Skin epidermis (tissue), 12 donors: ENCODE measurements at regions not wholly inside any gene's neighbourhood (a gene's known extent, or its start where the extent isn't known, plus 50 kb on each side); places are given as distances from the start of the nearest gene placed in this dataset.

Experiments
- H3K27ac ChIP-seq, 21 experiments: fragments of 200-600 bp; sonication (generic) in 11 of 21; one replicate each; pipeline ENCODE4 v1.5.0; 2020; ENCODE audit warnings: mild to moderate bottlenecking in 3 of 21, inconsistent platforms in 2 of 21, moderate library complexity in 2 of 21
- H3K4me3 ChIP-seq, 7 experiments: fragments of 200-600 bp; sonication (generic) in 2 of 7; one replicate each; pipeline ENCODE4 v1.5.0; 2020; ENCODE audit warnings: inconsistent platforms in 2 of 7, mild to moderate bottlenecking in 2 of 7, moderate library complexity in 1 of 7

DNA sequence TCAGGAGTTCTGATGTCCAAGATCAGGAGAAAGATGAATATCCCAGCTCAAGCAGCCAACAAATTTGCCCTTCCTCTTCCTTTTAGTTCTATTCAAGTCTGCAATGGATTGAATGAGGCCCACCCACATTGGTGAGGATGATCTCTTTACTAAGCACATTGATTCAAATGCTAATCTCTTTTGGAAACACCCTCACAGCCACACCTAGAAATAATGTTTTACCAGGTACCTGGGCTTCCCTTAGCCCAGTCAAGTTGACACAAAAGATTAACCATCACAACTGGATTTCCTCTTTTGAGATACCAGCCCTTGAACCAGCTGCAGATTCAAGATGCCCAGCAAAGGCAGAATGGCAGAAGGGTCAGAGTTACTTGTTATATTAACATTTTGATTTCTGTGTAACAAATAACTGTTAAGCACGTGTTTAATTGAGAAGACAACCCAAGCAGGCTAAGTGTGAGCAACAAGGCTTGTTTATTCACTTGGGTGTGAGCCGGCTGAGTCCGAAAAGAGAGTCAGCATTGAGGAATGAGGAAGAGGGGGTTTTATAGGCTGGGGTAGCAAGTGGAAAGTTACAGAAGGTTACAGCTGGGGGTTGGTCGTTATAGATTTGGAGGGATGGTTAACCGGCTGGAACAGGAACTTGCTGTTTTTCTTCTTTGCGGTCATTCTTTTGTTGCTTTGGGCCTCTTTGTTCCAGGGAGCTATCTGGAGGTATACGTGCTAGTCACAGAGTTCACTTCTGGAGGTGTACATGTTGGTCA, 180.3 kb downstream of the EMP1 start:
- Histone ChIP-seq H3K27ac (no peak overlapping the region), H3K4me3 (no peak overlapping the region)

DNA sequence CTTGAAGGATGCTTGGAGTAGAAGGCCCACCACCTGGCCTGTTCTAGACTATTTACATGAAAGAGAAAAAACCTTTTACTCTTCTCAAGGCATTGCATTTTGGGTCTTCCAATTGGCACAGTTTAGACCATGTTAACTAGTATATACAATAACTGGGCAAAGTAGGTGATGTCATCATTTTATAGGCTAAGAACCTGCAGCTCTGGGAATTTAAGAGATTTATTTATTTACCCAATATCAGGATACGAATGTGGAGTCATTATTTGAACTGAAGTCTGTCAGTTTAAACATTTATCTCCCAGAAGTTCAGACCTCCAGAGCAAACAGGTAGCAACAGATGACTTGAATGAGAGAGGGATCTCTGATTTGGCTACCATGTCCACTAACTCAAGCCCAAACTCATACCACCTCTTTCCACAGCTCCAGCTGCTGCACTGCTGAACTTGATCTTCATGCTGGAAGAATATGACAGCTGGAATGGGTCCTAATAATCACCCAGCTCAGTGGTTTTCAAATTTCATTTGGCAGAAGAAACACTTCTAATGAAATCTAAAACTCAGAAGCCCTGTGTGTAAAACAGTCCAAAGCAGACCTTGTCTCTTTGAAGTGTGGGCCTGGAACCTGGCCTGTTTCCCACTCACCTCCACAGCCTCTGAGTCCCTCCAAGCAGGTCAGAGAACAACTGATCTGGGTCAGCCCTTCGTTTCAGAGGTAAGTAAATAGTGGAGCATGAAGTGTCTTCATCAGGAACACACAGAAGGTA, 179.2 kb downstream of the EMP1 start:
- no peak overlapping the region for H3K4me3 ChIP-seq
- H3K27ac ChIP-seq: no peak overlapping the region

DNA sequence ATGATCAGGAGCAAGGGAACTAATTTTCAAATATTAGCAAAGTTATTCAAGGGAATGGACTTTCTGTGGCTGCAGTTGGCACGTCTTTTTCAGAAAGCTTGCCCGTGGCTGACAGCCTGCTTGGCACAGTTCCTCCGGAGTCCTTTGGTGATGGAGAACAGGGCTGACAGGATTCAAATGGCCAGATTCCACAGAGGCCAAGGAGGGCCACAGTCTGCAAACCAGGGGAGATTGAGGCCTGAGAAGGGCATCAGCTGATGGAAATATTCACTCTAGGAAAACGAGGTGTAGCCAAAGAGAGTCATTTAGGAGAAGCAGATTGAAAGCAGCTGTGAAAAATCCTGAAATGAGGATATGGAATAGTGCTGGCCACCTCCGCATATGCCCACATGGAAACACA, 178.3 kb downstream of the EMP1 start:
- Histone ChIP-seq H3K27ac (no peak overlapping the region), H3K4me3 (no peak overlapping the region)

DNA sequence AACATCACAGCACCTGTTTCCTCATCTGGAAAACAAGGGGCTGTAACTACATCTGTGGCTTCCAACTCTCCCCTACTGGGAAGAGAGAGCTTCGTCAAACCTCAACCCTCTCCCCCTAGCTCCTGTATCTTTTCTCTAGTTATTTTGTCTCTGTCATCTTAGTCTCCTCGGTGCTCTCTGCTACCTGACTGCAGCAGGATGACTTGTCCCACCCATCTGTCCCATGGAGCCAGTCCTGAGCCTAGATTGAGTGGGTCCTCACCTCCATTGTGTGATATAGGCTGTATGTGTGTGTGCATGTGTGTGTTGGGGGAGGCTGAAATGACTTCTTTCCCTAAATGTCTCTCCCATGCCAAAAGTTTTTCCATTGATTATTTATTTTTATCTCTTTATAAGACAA, 177.3 kb downstream of the EMP1 start:
- Histone ChIP-seq H3K4me3 (no peak overlapping the region), H3K27ac (no peak overlapping the region)

DNA sequence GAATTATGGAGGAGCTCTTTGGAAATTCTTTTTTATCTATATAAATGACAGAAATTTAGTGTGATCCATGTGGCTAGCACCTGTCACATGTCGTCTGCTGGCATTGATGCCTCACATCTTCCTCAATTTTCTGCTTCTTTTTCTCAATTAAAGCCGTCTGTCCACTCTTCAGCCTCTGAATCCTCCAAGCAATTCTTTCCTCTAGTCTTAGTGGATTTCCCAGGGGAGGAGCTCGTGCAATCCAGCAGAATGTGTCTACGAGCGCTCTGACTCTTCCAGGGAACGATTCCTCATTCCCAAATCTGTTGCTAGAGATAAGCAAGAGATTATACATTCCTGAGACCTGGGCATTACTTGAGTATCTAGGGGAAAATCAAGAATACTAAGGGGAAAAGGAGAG, 176.6 kb downstream of the EMP1 start:
- no peak overlapping the region for H3K4me3 ChIP-seq
- no peak overlapping the region for H3K27ac ChIP-seq

DNA sequence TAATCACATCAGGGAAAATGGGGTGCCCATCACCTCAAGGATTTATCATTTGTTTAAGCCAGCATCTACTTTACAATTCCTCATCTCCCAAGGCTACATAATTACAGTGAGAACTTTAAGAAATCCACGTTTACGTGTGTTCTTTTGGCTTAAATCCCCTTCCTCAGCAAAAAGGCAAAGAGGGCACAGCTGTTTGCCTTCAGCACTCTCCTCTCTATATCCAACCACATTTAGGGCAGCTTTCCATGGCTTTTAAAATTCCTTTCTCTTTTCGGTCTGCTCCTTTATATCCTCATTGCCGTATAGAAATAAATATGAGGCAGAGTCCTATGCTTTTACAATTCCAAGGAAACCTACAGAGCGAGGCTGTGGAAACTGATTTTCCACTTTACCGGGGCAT, 175.9 kb downstream of the EMP1 start:
- Histone ChIP-seq H3K4me3 (no peak overlapping the region), H3K27ac (no peak overlapping the region)

DNA sequence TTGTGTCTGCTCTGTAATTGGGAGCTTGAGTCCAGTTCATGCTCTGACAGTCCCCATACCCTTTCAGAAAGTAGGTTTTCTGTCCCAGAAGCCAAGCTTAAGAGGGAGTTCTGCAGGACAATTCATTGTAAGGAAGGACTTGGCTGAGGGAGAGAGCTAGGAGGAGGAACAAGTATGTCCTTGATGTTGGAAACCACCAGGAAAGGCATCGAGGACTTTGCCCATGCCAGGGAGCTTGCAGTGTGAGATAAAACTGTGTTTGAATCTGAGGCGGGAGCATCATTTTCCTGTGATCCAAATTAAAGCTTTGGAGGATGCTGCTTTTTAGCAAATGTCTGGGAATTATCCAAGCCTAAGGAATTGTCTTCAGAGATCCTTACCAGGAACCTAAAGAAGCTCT, 175.3 kb downstream of the EMP1 start:
- no peak overlapping the region for H3K4me3 ChIP-seq
- H3K27ac ChIP-seq: no peak overlapping the region

DNA sequence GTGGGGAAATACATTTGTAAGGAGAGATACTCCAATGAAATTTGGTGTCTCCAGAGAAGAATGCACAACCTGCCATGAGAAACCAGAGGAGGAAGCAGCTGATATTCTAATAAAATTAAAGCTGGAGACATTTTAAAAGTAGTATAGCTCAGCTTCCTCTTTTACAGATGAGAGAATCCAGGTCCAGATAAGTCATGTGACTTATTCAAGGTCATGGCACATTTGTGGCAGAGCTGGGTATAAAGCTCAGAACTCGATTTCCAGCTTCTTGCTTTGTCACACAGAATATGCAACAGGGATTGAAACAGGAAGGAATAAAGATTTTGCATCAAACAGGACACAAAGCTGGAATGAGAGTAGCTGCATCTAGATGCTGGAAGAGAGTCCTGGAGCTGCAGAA, 174.8 kb downstream of the EMP1 start:
- no peak overlapping the region for H3K27ac ChIP-seq
- H3K4me3 ChIP-seq: no peak overlapping the region

DNA sequence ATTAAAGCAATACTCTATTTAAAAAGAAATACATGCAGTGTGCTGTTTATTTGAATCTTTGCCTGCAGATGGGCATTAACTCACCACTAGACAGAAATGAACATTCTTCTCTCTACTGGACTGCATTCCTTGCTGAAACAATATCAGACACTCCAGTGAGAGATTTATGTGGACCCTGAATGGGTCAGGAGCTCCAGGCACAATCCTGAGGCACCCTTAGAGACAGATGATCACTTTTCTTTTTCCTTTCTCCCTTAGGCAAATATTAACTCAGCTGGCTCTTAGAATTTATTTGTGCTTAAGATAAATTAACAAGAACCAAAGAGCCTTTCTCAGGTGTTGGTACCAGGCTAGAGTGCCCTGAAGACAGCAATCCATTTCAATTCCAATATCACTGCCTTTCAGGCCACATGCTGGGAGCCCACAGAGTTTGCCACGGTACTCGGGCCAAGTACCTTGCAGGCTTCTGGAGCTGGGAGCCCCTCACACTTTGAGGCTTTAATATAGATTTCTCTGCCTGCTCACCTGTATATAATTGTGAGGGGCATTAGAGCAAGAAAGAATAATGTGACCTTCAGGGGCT, 173.0 kb downstream of the EMP1 start:
- no peak overlapping the region for H3K27ac ChIP-seq

DNA sequence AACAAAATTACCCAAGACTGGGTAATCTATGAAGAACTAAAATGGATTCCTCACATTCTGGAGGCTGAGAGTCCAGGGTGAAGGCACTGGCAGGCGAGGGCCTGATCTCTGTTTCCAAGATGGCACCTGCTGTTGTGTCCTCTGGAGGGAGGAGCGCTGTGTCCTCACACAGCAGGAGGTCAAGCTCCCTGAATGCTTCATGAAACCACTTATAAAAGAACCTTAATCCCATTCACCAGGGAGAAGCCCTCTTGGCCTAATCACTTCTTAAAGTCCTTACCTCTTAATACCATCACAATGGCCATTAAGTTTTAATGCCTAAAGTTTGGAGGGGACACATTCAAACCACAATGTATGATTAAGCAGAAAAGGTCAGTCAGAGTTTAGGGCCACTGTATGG, 172.4 kb downstream of the EMP1 start:
- Histone ChIP-seq H3K4me3 (no peak overlapping the region), H3K27ac (no peak overlapping the region)

More for the DNA sequence above, 173.0 kb downstream of the EMP1 start:
- no peak overlapping the region for H3K4me3 ChIP-seq

DNA sequence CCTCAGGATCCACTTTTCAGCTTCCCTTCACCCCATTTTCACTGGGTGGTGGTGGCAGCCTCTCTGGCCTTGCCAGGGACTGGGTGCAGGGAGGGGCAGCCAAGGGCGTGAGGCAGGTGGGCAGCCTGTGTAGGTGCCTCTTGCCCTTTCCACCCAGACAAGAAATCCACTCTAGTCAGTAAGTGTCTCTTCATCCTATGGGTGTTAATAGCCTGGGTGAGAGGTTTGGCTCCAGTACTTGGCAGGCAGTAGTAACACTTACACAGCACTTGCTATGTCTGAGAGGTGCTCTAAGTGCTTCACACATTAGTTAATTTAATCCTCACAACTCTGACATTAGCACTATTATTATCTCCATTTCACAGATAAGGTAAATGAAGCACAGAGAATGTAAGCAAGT, 171.9 kb downstream of the EMP1 start:
- no peak overlapping the region for H3K4me3 ChIP-seq
- no peak overlapping the region for H3K27ac ChIP-seq

DNA sequence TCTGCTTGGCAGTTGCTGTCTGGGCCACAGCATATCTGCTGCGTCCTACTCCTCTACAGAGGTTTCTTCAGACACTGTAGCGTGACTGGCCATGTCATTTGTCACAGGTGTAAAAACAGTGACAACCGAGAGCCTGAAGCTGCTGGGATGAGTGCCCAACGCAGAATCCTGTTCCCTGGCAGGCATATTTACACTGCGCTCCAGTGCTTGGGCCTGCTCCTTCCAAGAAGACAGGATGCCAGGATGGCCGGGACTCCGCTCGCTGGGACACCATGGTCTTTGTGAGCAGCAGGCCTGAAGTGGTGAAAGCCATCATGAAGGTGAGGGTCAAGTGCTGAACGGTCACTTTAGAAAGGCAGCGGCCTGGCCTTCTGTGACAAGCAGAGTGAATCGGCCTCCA, 171.4 kb downstream of the EMP1 start:
- H3K27ac ChIP-seq: no peak overlapping the region

DNA sequence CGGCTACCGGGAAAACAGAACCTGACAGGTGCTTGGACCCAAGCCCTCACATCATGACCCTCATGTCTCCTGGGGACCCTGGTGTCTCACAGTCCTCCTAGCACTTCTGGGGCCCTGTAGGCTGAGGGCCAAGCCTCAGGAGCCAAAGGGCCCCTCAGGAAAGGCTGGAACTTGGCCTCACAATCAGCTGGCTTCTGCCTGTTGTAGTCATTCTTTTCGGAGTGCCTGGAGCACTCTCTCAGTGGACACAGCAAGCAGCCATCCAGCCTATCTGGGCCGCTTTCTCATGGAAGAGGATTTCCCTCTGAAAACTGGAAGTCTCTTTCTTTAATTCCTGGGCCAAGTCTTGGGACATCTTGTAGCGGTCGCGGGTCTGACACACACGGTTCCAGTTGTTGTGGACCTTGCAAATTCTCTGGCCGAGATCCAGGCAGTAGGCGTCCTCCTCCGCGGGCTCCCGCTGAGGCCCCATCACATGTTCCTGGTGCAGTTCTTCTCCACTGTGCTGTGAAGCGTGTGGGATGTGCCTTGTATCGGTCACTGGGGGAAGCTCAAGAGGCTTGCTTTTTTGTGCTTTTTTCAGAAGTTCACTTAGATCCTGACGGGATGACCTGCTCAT, 169.3 kb downstream of the EMP1 start:
- H3K4me3 ChIP-seq: no peak overlapping the region
- H3K27ac ChIP-seq: no peak overlapping the region

More for the DNA sequence above, 171.4 kb downstream of the EMP1 start:
- no peak overlapping the region for H3K4me3 ChIP-seq

DNA sequence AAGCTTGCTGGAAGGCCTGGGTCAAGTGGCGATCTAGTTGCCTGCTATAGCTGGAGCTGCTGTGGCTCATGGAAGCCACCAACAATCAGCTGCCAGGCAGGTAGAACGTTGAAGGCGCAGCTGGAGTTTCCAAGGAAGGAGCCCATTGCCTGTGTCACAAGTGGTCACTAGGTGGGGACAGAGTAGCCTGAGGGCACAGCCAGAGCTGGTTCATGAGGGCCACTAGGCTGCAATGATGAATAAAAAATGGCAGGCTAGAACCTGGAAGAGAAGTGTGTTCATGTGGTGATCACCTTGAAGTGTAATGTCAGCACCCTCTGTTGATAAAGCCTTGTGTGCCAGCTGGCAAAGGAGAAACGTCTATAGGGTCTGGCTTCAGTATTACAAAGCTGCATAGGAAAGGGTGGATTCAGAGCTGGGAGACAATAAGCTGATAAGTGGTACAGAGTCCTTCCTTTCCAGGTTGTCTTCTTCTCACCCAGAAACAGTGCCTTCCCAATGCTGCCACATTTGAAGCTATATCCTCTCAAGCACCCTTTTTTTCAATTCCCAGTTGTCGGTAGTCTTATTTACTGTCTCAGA, 165.8 kb downstream of the EMP1 start:
- Histone ChIP-seq H3K27ac (no peak overlapping the region), H3K4me3 (no peak overlapping the region)

DNA sequence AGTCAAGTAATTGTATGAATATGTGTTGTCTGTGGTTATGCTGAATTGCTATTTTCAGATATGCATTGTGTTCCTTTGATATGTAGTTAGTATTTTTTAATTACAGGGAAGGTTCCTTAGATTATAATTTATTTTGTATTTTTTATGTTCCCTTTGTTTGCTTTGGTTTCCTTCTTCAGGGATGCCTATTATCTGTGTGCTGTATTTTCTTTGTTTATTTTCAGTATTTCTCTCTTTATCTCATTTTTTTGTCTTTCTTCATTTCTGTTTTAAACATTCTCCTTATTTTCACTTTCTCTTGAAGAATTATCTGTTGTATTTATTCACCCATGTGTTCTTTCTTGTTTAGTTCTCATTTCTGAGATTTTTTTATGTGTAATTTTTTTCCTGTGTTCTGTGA, 163.1 kb downstream of the EMP1 start:
- H3K4me3 ChIP-seq: no peak overlapping the region
- no peak overlapping the region for H3K27ac ChIP-seq

DNA sequence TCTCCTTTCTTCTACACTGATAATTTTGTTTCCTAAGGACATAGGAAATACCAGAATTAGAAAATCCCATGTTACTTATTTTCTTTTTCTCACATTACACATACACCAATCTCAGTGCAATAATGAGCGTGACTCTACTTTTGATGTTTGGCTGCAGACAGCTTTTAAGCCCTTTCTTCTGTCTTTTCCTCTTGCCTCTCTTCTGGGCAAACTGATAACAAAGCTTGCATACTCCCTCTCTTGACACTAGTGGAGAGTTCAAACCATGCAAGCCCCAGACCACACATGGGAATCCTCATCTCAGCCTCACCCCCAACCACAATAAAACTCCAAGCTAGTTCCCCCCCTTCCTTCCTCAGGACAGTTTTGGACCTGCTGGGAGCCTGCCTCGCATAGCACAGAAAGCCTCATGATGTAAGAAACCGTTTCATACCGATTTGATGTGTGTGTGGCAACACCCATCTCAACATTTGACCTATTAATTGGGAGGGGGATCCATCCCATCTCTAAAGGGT, 161.9 kb downstream of the EMP1 start:
- Histone ChIP-seq H3K4me3 (no peak overlapping the region), H3K27ac (no peak overlapping the region)

DNA sequence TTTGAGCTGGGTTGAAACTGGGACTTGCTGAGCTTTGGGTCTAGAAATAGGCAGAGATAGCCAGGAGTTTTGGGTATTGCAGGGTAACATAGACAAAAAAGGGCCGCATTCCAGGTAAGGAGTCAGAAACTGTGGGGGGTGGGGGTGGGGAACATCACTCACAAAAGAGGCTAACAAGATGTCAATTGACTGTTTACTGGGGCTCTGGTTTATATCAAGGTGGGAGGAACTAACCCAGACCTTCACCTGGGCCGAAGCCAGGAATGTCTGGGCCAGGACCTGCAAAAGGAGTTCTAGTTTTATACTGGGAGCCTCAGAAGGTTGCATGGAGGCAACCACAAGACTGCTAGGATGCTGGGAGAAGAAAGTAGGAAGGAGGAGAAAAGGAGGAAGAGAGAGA, 154.4 kb downstream of the EMP1 start:
- Histone ChIP-seq H3K27ac (no peak overlapping the region), H3K4me3 (no peak overlapping the region)

DNA sequence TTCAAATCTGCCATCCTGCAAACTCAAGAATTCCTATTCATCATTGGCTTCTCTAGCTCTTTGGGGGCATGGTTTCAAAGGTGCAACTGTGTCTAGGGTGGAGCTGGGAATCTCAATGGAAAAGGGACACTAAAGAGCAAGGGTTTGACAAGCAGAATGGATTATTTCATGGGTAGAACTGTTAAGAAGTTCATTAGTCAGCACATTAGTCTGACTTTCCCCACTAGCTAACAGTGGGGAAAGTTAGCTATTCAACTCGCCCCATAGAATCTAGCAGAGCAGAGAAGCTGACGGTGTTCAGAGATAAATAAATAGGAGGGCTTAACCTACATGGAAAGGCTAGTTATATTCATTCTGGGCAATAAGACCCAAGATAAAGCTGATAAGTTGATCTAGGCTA, 153.9 kb downstream of the EMP1 start:
- no peak overlapping the region for H3K27ac ChIP-seq
- no peak overlapping the region for H3K4me3 ChIP-seq

DNA sequence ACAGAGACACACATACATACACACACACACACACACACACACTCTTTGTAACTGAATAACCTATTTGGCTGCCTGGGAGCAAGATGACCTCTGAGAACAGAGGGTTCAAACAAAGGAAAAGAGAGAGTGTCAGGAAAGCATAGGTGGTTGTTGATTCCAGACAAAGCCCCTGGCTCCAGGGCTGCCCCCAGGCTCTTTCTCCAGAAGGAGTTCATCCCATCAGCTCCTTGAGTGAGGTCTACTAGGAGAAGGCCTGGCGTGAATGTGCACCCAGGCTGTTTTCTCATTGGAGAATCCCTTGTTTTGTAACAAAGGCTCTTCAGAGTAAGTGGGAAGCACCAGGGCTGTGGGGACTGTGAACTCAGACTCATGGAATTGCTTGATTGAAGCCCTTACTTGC, 151.9 kb downstream of the EMP1 start:
- no peak overlapping the region for H3K4me3 ChIP-seq
- H3K27ac ChIP-seq: peak overlapping the region in 1 of 21 experiments; percentile 72
